ENCODE measurements at regions not wholly inside any gene's neighbourhood (a gene's known extent, or its start where the extent isn't known, plus 50 kb on each side); places are given as distances from the start of the nearest gene placed in this dataset.
"Not testable (repeated sequence)": the region's sequence is repeated elsewhere in the genome, so short reads cannot be mapped to it uniquely, and the experiment has no call there.

DNA sequence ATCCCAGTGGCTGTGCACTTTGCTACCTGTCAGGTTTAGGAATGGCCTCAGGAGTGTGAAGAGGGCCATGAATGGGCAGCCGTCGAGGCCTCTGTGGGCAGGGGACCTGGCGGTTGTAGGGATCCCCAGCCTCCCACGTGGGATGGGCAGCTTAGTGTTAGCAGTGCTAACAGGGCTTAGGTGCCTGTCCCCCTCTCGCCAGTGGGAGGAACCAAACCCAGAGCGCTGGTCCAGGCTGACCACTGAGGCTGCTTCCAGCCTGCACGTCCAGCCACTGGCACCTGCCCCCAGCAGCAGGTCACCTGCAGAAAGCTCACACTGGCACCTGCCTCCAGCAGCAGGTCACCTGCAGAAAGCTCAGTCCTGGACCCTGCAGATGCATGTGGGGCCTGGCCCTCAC is 162.2 kb upstream of the CIBAR2 start:
- intact Hi-C loops (cut with micrococcal nuclease), result no loop called here

DNA sequence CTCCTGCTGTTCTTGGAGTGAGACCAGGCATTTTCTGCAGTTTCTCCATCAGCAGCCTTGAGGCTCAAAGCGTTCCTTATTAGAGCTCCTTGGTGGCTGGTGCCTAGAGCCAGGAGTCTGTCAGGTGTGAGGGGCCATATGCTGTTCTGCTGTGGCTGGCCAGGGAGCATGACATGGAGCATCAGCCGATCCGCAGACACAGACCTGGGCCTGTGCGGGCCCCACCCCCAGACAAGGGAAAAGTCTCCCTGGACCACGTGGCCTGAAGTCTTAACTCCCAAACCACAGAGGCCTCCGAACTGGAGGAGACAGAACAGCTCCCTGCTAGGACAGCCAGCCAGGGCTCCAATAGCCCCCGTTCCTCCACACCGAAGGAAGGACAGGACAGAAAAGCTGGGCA is 162.7 kb upstream of the CIBAR2 start:
- intact Hi-C loops (cut with micrococcal nuclease), result no loop called here

DNA sequence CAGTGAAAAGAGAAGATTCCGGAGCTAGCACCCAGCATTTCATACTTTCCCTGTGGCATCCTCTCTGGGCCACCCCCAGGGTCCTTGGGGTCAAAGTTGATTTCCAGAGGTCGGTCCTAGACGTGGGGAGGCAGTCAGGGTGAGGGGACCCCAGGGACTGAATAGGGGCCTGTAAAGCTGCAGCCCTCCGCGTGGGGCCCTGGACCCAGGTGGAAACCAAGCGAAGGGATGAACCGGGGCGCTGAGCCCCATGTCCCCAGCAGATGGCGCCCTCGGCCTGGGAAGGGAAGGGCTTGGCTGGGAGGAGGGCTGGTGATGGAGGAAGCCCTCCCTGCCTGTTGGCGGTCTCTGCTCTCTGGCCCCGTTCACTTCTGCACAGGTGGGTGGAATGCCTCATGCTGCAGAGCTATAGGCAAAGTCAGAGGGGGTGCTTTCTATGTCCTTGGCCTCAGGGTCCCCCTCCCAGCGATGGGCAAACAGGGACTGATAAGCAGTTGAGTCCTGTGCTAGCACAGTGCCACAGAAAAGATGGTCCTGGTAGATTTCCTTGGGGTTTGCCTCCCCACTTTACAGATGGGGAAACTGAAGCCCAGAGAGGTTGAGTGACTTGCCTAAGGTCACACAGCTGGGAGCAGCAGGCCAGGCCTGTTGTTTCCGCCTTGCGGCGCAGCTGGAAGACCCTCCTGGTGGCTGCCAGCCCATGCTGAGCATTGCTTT is 163.4 kb upstream of the CIBAR2 start:
- intact Hi-C loops (cut with micrococcal nuclease), result no loop called here

DNA sequence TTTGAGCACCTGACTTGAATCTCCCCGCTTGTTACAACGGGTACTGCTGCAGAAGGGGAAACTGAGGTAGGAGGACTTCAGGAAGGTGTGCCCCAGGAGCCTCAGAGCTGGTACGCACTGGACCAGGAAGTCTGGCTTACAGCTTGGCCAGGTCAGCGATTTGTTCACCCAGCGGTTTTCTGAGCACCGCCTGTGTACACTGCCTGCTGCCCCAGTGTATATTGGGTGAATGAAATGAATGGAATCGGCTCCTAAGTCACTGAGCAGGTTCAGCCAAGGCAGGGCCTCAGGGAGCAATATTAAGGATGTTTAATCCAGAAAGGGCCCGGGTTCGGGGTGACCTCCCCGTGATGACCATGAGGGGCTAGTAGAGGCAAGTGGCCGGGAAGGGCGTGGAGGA is 164.0 kb upstream of the CIBAR2 start:
- intact Hi-C loops (cut with micrococcal nuclease), result no loop called here

DNA sequence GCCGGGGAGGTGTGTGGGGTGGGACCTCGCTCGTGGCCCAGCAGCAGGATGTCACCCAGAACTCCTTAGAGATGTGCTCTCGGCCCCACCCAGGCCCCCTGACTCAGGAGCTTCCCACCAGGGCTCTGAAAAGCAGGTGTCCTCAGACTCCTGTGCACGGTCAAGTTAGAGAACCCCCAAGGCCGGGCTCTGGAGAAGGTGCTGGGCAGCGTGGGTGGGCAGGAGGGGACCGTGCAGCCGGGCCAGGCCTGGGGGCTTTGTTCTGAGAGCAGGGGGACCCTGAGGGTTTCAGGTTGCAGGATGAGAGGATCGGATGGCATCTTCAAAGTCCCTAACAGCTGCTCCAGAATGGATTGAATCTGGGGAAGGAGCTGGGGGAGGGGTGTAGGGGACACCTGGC is 164.4 kb upstream of the CIBAR2 start:
- intact Hi-C loops (cut with micrococcal nuclease), result no loop called here

DNA sequence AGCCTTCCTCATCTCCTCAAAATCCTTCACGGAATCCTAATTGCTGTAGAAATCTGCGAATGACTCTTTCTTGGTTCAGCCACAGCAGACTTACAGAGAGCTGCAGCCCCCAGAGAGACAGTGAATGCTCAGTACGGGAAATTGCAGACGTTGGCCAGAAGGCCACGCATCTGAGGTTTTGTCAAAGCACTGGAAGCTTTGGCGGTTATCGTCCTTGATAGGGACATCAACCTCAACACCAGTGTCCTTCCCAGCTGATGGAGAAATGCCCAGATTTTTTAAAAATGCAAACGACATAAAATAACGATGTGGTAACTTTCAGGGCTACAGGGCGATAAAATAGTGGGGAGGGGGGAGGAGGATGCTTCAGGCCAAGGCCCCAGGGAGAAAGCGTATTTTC is 166.6 kb upstream of the CIBAR2 start:
- intact Hi-C loops (cut with micrococcal nuclease), result no loop called here

GRCh38 chr16:85279402-85279801 is 167.1 kb upstream of the CIBAR2 start:
- intact Hi-C loops (cut with micrococcal nuclease), result no loop called here

GRCh38 chr16:85279825-85280545 is 167.7 kb upstream of the CIBAR2 start:
- intact Hi-C loops (cut with micrococcal nuclease), result no loop called here

DNA sequence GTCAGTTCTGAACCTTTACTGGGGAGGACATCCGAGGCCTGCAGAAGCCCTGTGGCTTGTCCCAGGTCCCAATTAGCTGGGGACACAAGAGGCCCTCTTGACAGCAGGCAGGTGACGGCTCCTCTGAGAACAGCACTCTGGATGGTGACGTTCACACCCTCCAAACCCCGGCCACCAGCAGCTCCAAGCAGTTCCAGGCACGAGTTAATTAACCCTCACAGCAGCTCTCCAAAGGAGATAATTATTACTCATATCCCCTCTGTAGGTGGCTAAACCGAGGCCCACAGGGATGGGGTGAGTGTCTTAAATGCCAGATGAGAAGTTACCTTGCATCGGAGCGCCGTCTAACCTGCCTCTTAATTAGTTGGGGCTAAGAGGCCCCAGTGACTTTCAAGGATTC is 168.9 kb upstream of the CIBAR2 start:
- intact Hi-C loops (cut with micrococcal nuclease), result no loop called here

GRCh38 chr16:85282842-85283241 is 170.6 kb upstream of the CIBAR2 start:
- intact Hi-C loops (cut with micrococcal nuclease), result no loop called here

DNA sequence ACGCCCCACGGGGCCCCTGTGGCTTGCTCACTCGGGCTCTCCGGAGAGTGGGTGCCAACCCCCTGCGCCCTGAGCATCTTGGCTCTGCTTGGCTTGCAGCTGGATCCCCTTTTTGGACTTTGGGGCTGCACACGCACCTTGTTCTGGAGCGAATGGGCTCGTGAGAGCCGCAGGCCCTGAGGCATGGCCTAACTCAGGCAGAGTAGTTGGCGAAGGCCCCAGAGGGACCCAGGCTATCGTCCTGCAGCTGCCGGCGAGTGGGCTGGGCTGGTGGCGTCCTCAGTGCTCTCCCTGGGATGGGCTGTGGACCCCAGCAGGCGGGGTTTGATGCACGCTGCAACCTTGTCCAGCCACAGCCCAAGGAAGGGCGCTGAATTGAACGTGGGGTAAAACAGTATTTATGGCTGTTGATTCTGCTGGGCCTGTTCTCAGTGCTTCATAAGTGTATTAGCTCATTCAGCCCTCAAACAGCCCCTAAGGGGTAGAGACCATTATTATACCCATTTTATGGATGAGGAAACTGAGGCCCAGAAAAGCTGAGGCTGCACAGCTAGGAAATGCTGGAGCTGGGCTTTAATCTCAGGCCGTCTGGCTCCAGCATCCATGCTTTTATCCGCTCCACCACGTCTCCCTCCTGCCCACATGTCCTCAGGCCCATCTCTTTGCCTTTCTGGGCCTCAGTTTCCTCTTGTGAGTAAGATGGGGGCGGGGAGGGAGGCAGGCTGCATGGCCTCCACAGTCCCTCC is 171.2 kb upstream of the CIBAR2 start:
- intact Hi-C loops (cut with micrococcal nuclease), result no loop called here

DNA sequence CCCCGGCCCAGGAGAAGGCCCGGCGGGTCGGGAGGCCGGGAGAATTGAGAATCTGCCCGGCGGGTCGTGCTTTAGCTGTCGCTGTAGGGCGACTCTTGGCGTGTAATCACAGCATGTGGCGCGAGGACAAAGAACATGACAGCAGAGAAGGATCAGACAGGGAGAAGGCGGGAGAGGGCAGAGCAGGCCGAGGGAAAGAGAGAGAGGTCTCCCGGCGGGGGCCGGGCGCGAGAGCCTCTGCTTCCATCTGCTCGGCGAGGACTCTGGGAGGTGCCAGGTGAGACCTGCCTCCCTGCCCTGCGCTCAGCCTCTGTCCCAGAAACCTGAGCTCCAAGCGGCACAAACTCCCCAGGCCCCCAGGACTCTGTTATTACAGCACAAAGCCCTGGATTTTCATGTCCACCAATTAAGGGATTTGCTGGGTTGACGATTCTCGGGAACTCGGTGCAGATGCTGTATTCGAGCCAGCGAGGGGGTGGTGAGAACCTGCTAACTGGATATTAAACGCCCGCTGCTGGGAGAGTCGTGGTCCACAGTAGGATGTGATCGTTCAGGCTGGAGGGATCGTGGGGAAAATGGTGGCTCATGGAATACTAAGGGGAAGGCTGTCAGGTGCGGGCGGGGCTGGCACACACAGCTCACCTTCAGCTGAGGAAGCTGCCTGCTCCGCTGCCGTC is 172.0 kb upstream of the CIBAR2 start:
- intact Hi-C loops (cut with micrococcal nuclease), result no loop called here

DNA sequence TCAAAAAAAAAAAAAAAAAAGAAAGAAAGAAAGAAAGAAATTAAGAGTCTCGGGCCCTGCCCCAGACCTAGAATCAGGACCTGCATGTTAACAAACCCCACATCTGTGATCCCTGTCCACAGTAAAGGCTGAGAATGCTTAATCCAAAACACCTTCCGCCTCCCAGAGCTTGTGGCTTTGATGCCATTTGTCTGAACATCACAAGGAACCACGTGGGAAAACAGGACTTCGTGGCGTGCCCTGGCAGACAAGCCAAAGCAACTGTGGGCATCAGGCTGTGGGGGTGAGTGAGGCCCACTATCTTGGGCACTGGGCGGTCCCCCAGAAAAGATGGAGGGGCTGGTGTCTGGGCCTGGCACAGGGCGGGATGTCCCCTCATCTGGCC is 173.4 kb upstream of the CIBAR2 start:
- intact Hi-C loops (cut with micrococcal nuclease), result no loop called here

DNA sequence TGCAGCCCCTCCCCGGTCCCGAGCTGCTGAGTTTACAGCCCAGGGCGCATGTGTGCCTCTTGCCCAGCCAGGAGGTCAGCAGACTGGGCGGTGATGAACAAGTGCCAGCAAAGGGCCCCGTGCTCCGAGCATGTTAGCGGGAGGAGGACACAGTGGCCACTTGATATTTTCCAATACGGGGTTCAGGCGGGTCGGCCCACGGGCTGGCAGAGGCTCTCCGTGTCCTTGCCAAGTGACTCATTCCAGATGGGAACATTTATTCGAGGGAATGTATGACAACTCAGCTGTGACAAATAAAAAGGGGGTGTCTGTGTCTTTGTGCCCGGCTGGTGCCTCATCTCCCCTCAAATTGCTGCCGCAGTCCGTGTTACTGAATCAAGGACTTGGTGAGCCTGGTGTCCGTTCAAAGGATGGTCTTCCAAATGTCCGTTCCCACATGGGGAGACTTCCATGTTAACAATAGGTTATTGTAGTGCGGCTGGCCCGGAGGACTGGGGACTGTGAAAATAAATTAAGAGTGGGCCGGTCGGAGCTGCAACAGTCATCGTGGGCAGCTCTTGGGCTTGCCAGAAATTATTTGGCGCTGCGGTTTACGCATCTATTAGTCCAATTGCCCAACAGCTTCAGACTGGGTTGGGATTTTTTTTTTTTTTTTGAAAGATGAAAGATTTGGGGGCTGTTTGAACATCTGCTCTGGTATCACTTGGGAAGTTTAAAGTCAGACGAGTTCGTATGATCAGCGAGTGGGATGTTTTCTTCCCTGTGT is 174.0 kb upstream of the CIBAR2 start:
- intact Hi-C loops (cut with micrococcal nuclease), result no loop called here

DNA sequence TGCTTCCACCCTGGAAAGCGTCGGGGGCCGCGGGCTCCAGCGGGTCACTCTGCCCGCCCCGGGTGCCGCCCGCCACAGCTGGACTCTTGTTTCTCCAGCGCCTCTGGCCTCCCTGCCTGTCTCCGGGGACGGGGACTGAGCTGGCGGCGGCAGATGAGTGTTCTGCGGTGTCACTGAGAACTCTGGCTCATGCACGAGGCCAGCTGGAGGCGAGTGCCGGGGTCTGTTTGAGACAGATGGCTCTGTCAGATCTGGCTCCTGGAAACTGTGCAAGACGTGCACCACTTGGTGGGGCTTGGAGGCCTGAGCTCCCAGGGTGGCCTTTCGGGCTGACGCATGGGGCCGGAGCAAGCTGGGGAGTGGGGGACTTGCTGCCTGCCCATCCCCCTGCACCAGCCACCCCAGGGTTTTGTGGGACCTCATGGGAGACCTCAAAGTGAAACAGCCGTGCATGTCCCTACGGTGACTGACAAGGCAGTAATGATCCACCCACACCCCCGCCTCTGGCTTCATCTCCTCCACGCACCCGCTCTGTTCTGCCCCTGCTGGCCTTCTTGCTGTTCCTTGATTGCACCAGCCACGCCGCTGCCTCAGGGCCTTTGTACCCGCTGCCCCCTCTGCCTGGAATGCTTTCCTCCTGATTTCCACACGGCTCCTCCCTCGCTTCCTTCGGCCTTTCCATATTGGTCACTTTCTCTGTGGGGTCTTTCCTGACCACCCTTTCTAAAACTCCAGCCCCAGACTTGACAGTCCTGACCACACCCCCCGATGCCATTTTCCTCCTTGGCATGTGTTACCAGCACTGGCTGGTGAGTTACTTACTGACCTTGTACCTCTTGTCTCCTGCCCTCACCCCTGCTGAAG is 174.9 kb upstream of the CIBAR2 start:
- intact Hi-C loops (cut with micrococcal nuclease), result no loop called here

DNA sequence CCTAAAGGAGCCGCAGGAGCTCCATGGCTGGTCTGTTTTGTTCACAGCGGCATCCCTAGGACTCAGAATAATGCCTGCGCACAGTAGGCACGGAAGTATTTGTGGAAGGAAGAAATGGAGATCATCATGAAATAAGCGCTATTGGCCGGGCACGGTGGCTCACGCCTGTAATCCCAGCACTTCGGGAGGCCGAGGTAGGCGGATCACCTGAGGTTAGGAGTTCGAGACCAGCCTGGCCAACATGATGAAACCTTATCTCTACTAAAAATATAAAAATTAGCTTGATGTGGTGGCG is 175.5 kb upstream of the CIBAR2 start:
- intact Hi-C loops (cut with micrococcal nuclease), result not testable (repeated sequence)

GRCh38 chr16:85288341-85288868 is 176.1 kb upstream of the CIBAR2 start:
- intact Hi-C loops (cut with micrococcal nuclease), result no loop called here

GRCh38 chr16:85288869-85289660 is 176.8 kb upstream of the CIBAR2 start:
- intact Hi-C loops (cut with micrococcal nuclease), result no loop called here
